Astrocyte (in vitro differentiated cells and primary cell): ENCODE measurements at regions not wholly inside any gene's neighbourhood (a gene's known extent, or its start where the extent isn't known, plus 50 kb on each side); places are given as distances from the start of the nearest gene placed in this dataset.

ENCODE experiments used
- DNase-seq: peaks from one replicate; pipeline ENCODE4 v3.0.0-alpha.2; 2010; ENCODE audit warnings: low read depth
- FAIRE-seq: peaks from 2 replicates; lab custom pipeline; 2011; peaks lifted over from hg19 to GRCh38; lab: Jason Lieb, UNC
- H2AFZ ChIP-seq: 2 replicates; pipeline ENCODE4 v1.6.0; 2012; ENCODE audit warnings: low read depth, low read length, inconsistent platforms
- H3K27ac ChIP-seq: 2 replicates; pipeline ENCODE4 v1.5.1; 2011; ENCODE audit warnings: low read depth, low read length, inconsistent platforms
- H3K27me3 ChIP-seq: 2 replicates; pipeline ENCODE4 v1.6.0; 2011; ENCODE audit warnings: low read length, inconsistent platforms; ENCODE audit not compliant: insufficient read depth
- H3K36me3 ChIP-seq: 2 replicates; pipeline ENCODE4 v1.5.1; 2011; ENCODE audit warnings: low read length, inconsistent platforms; ENCODE audit not compliant: insufficient read depth
- H3K4me1 ChIP-seq: 2 replicates; pipeline ENCODE4 v1.5.1; 2011; ENCODE audit warnings: low read length, inconsistent platforms; ENCODE audit not compliant: insufficient read depth
- H3K4me2 ChIP-seq: 2 replicates; pipeline ENCODE4 v1.6.0; 2012; ENCODE audit warnings: low read length, inconsistent platforms
- H3K4me3 ChIP-seq: 2 replicates; pipeline ENCODE4 v1.5.1; 2011; ENCODE audit warnings: low read depth, mild to moderate bottlenecking, low read length, inconsistent platforms; ENCODE audit not compliant: insufficient read depth
- H3K79me2 ChIP-seq: 2 replicates; pipeline ENCODE4 v1.6.0; 2012; ENCODE audit warnings: mild to moderate bottlenecking, low read length, inconsistent platforms; ENCODE audit not compliant: insufficient read depth
- H3K9ac ChIP-seq: 2 replicates; pipeline ENCODE4 v1.6.0; 2012; ENCODE audit warnings: mild to moderate bottlenecking, low read length, inconsistent platforms
- H3K9me3 ChIP-seq: 2 replicates; pipeline ENCODE4 v1.5.1; 2012; ENCODE audit warnings: low read depth, mild to moderate bottlenecking, low read length, inconsistent platforms; ENCODE audit not compliant: insufficient read depth
- H4K20me1 ChIP-seq: 2 replicates; pipeline ENCODE4 v1.6.0; 2012; ENCODE audit warnings: low read length, inconsistent platforms; ENCODE audit not compliant: insufficient read depth
- H3K27ac Mint-ChIP-seq: one replicate; pipeline ENCODE4 v1.8.0; 2021; ENCODE audit warnings: mild to moderate bottlenecking, mixed read lengths; ENCODE audit not compliant: unreplicated experiment
- H3K27me3 Mint-ChIP-seq: one replicate; pipeline ENCODE4 v1.8.0; 2021; ENCODE audit warnings: low read depth, mixed read lengths; ENCODE audit not compliant: unreplicated experiment
- H3K36me3 Mint-ChIP-seq: one replicate; pipeline ENCODE4 v1.8.0; 2021; ENCODE audit warnings: low read depth, mixed read lengths; ENCODE audit not compliant: unreplicated experiment
- H3K4me1 Mint-ChIP-seq: one replicate; pipeline ENCODE4 v1.8.0; 2021; ENCODE audit warnings: low read depth, mixed read lengths; ENCODE audit not compliant: unreplicated experiment
- H3K4me3 Mint-ChIP-seq: one replicate; pipeline ENCODE4 v1.8.0; 2021; ENCODE audit warnings: mild to moderate bottlenecking, moderate library complexity, mixed read lengths; ENCODE audit not compliant: unreplicated experiment
- H3K9me3 Mint-ChIP-seq: one replicate; pipeline ENCODE4 v1.8.0; 2021; ENCODE audit warnings: mild to moderate bottlenecking, mixed read lengths; ENCODE audit not compliant: unreplicated experiment
- CTCF ChIP-seq: IDR thresholded peaks from 2 replicates; pipeline ENCODE4 v1.5.1; 2011; ENCODE audit warnings: low read depth, mild to moderate bottlenecking, inconsistent platforms, low read length, moderate library complexity; ENCODE audit not compliant: insufficient read depth
- EZH2 ChIP-seq: IDR thresholded peaks from 2 replicates; pipeline ENCODE4 v1.6.1; 2012; ENCODE audit warnings: mild to moderate bottlenecking, low read length, inconsistent platforms; ENCODE audit not compliant: insufficient read depth

GRCh38 chr13:48761256-48761655 lies 107.5 kb downstream of the CYSLTR2 start:
- Mint-ChIP-seq H3K4me3 (no peak overlapping the region), H3K27me3 (no peaks in the 10 kb centered on the region), H3K4me1 (no peaks in the 10 kb centered on the region), H3K27ac (no peak overlapping the region), H3K36me3 (no peaks in the 10 kb centered on the region), H3K9me3 (peaks cover 31% of the 10 kb centered on the region)
- H3K4me3 ChIP-seq: no peak overlapping the region
- TF ChIP-seq EZH2 (no peak), CTCF (no peak)
- H3K4me2 ChIP-seq: no peak overlapping the region
- H2AFZ ChIP-seq: no peak overlapping the region
- no peaks in the 10 kb centered on the region for H4K20me1 ChIP-seq
- no peak overlapping the region for H3K27ac ChIP-seq
- H3K9me3 ChIP-seq: no peaks in the 10 kb centered on the region
- FAIRE-seq: no peak
- no peaks in the 10 kb centered on the region for H3K4me1 ChIP-seq
- H3K9ac ChIP-seq: no peak overlapping the region
- H3K27me3 ChIP-seq: no peaks in the 10 kb centered on the region
- no peaks in the 10 kb centered on the region for H3K36me3 ChIP-seq
- H3K79me2 ChIP-seq: no peaks in the 10 kb centered on the region
- no peak for DNase-seq

GRCh38 chr13:48769107-48769704 lies 115.5 kb downstream of the CYSLTR2 start:
- Histone ChIP-seq H3K9me3 (no peaks in the 10 kb centered on the region), H3K27me3 (no peaks in the 10 kb centered on the region), H3K27ac (no peak overlapping the region), H3K36me3 (no peaks in the 10 kb centered on the region), H3K4me3 (no peak overlapping the region), H2AFZ (no peak overlapping the region), H3K79me2 (no peaks in the 10 kb centered on the region), H4K20me1 (no peaks in the 10 kb centered on the region), H3K9ac (no peak overlapping the region), H3K4me2 (no peak overlapping the region), H3K4me1 (no peaks in the 10 kb centered on the region)
- peak; percentile 100 for FAIRE-seq
- no peak overlapping the region for H3K27ac Mint-ChIP-seq
- H3K9me3 Mint-ChIP-seq: peaks cover 17% of the 10 kb centered on the region
- H3K36me3 Mint-ChIP-seq: no peaks in the 10 kb centered on the region
- DNase-seq: peak; percentile 76
- TF ChIP-seq EZH2 (no peak), CTCF (peak; percentile 100)
- H3K4me1 Mint-ChIP-seq: peaks cover 19% of the 10 kb centered on the region
- no peaks in the 10 kb centered on the region for H3K27me3 Mint-ChIP-seq
- H3K4me3 Mint-ChIP-seq: no peak overlapping the region

DNA sequence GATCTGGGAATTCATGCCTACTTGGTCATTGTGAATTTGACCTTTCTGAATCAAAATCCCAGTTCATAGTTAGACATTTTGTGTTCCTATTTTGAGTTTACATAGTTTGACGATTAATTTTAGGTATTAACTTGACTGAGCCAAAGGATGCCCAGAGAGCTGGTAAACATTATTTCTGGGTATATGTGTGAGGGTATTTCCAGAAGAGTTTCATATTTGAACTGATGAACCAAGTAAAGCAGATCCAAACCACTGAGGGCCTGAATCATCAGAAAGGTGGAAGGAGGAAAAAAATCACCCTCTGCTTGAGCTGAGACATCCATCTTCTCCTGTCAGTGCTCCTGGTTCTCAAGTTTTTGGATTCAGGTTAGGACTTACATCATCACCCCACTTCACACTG lies 116.6 kb downstream of the CYSLTR2 start:
- Mint-ChIP-seq H3K4me3 (no peak overlapping the region), H3K27me3 (no peaks in the 10 kb centered on the region), H3K4me1 (peaks cover 23% of the 10 kb centered on the region), H3K36me3 (no peaks in the 10 kb centered on the region), H3K27ac (no peak overlapping the region), H3K9me3 (peaks cover 13% of the 10 kb centered on the region)
- TF ChIP-seq CTCF: no peak
- no peak for TF ChIP-seq EZH2
- no peaks in the 10 kb centered on the region for H3K9me3 ChIP-seq
- no peak overlapping the region for H3K4me3 ChIP-seq
- H3K79me2 ChIP-seq: no peaks in the 10 kb centered on the region
- H3K27me3 ChIP-seq: no peaks in the 10 kb centered on the region
- H3K36me3 ChIP-seq: no peaks in the 10 kb centered on the region
- H3K4me1 ChIP-seq: peaks cover 4% of the 10 kb centered on the region
- no peak overlapping the region for H2AFZ ChIP-seq
- H3K4me2 ChIP-seq: no peak overlapping the region
- DNase-seq (peak; percentile 19), FAIRE-seq (no peak)
- no peak overlapping the region for H3K9ac ChIP-seq
- no peak overlapping the region for H3K27ac ChIP-seq
- no peaks in the 10 kb centered on the region for H4K20me1 ChIP-seq
